Fibroblast of lung (primary cell): ENCODE measurements at regions not wholly inside any gene's neighbourhood (a gene's known extent, or its start where the extent isn't known, plus 50 kb on each side); places are given as distances from the start of the nearest gene placed in this dataset.

Experiments
- DNase-seq, 2 donors: peaks; one replicate each; pipeline versions ENCODE4 v3.0.0 to v3.0.0-alpha.2; 2010; ENCODE audit warnings: low read depth in 2 of 2
- H2AFZ ChIP-seq: 2 replicates; pipeline ENCODE4 v1.5.1; 2012; ENCODE audit warnings: low read length, control low read depth, inconsistent platforms
- H3K27ac ChIP-seq: 2 replicates; pipeline ENCODE4 v1.5.1; 2011; ENCODE audit warnings: low read length, control low read depth; ENCODE audit not compliant: insufficient read depth
- H3K27me3 ChIP-seq: 2 replicates; pipeline ENCODE4 v1.5.1; 2011; ENCODE audit warnings: mild to moderate bottlenecking, low read length; ENCODE audit not compliant: control insufficient read depth, insufficient read depth
- H3K36me3 ChIP-seq: 2 replicates; pipeline ENCODE4 v1.5.1; 2011; ENCODE audit warnings: low read length; ENCODE audit not compliant: control insufficient read depth, insufficient read depth
- H3K4me1 ChIP-seq: 2 replicates; pipeline ENCODE4 v1.5.1; 2011; ENCODE audit warnings: low read length; ENCODE audit not compliant: control insufficient read depth, insufficient read depth; ENCODE audit errors: extremely low read depth
- H3K4me2 ChIP-seq: 2 replicates; pipeline ENCODE4 v1.5.1; 2011; ENCODE audit warnings: low read length, control low read depth; ENCODE audit not compliant: insufficient read depth; ENCODE audit errors: extremely low read depth
- H3K4me3 ChIP-seq, 4 experiments: fragments of 200-600 bp in 1 of 4; sonication (generic) in 1 of 4; replicated peaks in 1 of 4; 2 replicates each; pipeline ENCODE4 v1.5.1; 2011 to 2016; ENCODE audit warnings: low read length in 4 of 4, low read depth in 3 of 4, mild to moderate bottlenecking in 3 of 4, control low read depth in 2 of 4, inconsistent platforms in 1 of 4, mixed read lengths in 1 of 4; ENCODE audit not compliant: insufficient read depth in 1 of 4; ENCODE audit errors: control extremely low read depth in 1 of 4
- H3K79me2 ChIP-seq: 2 replicates; pipeline ENCODE4 v1.5.1; 2012; ENCODE audit warnings: mild to moderate bottlenecking, low read length, inconsistent platforms; ENCODE audit not compliant: control insufficient read depth, insufficient read depth
- H3K9ac ChIP-seq: 2 replicates; pipeline ENCODE4 v1.5.1; 2011; ENCODE audit warnings: mild to moderate bottlenecking, low read length, control low read depth; ENCODE audit not compliant: insufficient read depth
- H3K9me3 ChIP-seq: 2 replicates; pipeline ENCODE4 v1.5.1; 2012; ENCODE audit warnings: low read depth, low read length; ENCODE audit not compliant: control insufficient read depth, insufficient read depth
- H4K20me1 ChIP-seq: 2 replicates; pipeline ENCODE4 v1.5.1; 2011; ENCODE audit warnings: low read length; ENCODE audit not compliant: control insufficient read depth, insufficient read depth; ENCODE audit errors: extremely low read depth
- CTCF ChIP-seq, 2 donors: IDR thresholded peaks in 1 of 2; conservative IDR thresholded peaks in 1 of 2; 1 replicate in 1 of 2; 2 replicates in 1 of 2; pipeline ENCODE4 v1.5.1; 2011 to 2012; ENCODE audit warnings: low read length in 2 of 2, control low read depth in 1 of 2, inconsistent platforms in 1 of 2, low read depth in 1 of 2, mild to moderate bottlenecking in 1 of 2
- EZH2 ChIP-seq: IDR thresholded peaks from 2 replicates; pipeline ENCODE4 v1.5.1; 2012; ENCODE audit warnings: low read length, control low read depth, mild to moderate bottlenecking; ENCODE audit errors: missing control alignments

GRCh38 chr1:10852018-10852417, 55.6 kb upstream of the CASZ1 start:
- no peaks in the 10 kb centered on the region for H3K79me2 ChIP-seq
- no peaks in the 10 kb centered on the region for H3K9me3 ChIP-seq
- H3K36me3 ChIP-seq = no peaks in the 10 kb centered on the region
- peaks cover 10% of the 10 kb centered on the region for H3K27me3 ChIP-seq
- no peak overlapping the region for H3K9ac ChIP-seq
- DNase-seq = no peak
- TF ChIP-seq EZH2 (no peak), CTCF (conservative IDR thresholded peaks at IDR 0.05 in 1 of 2, IDR thresholded peaks at IDR 0.05 in 1 of 2; ENCODE audit: low read depth in 1 of 2, low read length in 2 of 2) (no peak)
- no peak overlapping the region for H3K4me3 ChIP-seq
- no peak overlapping the region for H2AFZ ChIP-seq
- H3K4me1 ChIP-seq = no peaks in the 10 kb centered on the region
- no peak overlapping the region for H3K4me2 ChIP-seq
- H3K27ac ChIP-seq = no peak overlapping the region
- no peaks in the 10 kb centered on the region for H4K20me1 ChIP-seq

- Histone ChIP-seq H3K4me1 (no peaks in the 10 kb centered on the region), H3K27ac (no peak overlapping the region), H2AFZ (no peak overlapping the region), H3K4me3 (no peak overlapping the region), H4K20me1 (no peaks in the 10 kb centered on the region), H3K4me2 (no peak overlapping the region), H3K36me3 (no peaks in the 10 kb centered on the region), H3K79me2 (no peaks in the 10 kb centered on the region), H3K9ac (no peak overlapping the region), H3K9me3 (no peaks in the 10 kb centered on the region), H3K27me3 (peaks cover 9% of the 10 kb centered on the region)
- no peak for TF ChIP-seq EZH2
- no peak for TF ChIP-seq CTCF (conservative IDR thresholded peaks at IDR 0.05 in 1 of 2, IDR thresholded peaks at IDR 0.05 in 1 of 2; ENCODE audit: low read depth in 1 of 2, low read length in 2 of 2)
- DNase-seq = no peak
Measured at GRCh38 chr1:10852486-10852885, 56.0 kb upstream of the CASZ1 start.

- Histone ChIP-seq H4K20me1 (no peaks in the 10 kb centered on the region), H3K79me2 (no peaks in the 10 kb centered on the region), H3K4me3 (no peak overlapping the region), H3K36me3 (no peaks in the 10 kb centered on the region), H2AFZ (no peak overlapping the region), H3K27me3 (peaks cover 4% of the 10 kb centered on the region), H3K9me3 (no peaks in the 10 kb centered on the region), H3K4me2 (no peak overlapping the region), H3K9ac (no peak overlapping the region), H3K4me1 (no peaks in the 10 kb centered on the region), H3K27ac (no peak overlapping the region)
- DNase-seq = no peak
- TF ChIP-seq EZH2 (no peak), CTCF (conservative IDR thresholded peaks at IDR 0.05 in 1 of 2, IDR thresholded peaks at IDR 0.05 in 1 of 2; ENCODE audit: low read depth in 1 of 2, low read length in 2 of 2) (no peak)
Measured at GRCh38 chr1:10852998-10853520, 56.6 kb upstream of the CASZ1 start.
